GM19025 (cell line): ENCODE measurements at regions not wholly inside any gene's neighbourhood (a gene's known extent, or its start where the extent isn't known, plus 50 kb on each side); places are given as distances from the start of the nearest gene placed in this dataset.
"Not testable (repeated sequence)": the region's sequence is repeated elsewhere in the genome, so short reads cannot be mapped to it uniquely, and the experiment has no call there.

Experiments
- ATAC-seq: cut with Tn5 transposase; IDR thresholded peaks from one replicate; pipeline ENCODE4 v1.9.1; 2021; ENCODE audit warnings: mild to moderate bottlenecking, low read depth, moderate library complexity; ENCODE audit not compliant: unreplicated experiment

GRCh38 chr11:103584021-103584420, 452.4 kb upstream of the DDI1 start:
- no peak for ATAC-seq

GRCh38 chr11:103584720-103585119, 451.7 kb upstream of the DDI1 start:
- ATAC-seq: no peak

GRCh38 chr11:103585401-103585800, 451.0 kb upstream of the DDI1 start:
- ATAC-seq: no peak

GRCh38 chr11:103585911-103586310, 450.5 kb upstream of the DDI1 start:
- ATAC-seq: no peak

- ATAC-seq: no peak
These were observed 449.7 kb upstream of the DDI1 start for GRCh38 chr11:103586756-103587155.

- ATAC-seq: no peak
These were observed 448.3 kb upstream of the DDI1 start for GRCh38 chr11:103587901-103588788.

GRCh38 chr11:103591554-103591953, 444.9 kb upstream of the DDI1 start:
- no peak for ATAC-seq

GRCh38 chr11:103594283-103594682, 442.2 kb upstream of the DDI1 start:
- no peak for ATAC-seq

- ATAC-seq: no peak
These were observed 440.1 kb upstream of the DDI1 start for GRCh38 chr11:103596315-103596714.

- ATAC-seq: peak; percentile 80
These were observed 435.1 kb upstream of the DDI1 start for GRCh38 chr11:103601225-103601846.

GRCh38 chr11:103602840-103603239, 433.6 kb upstream of the DDI1 start:
- no peak for ATAC-seq

- ATAC-seq: no peak
These were observed 432.1 kb upstream of the DDI1 start for GRCh38 chr11:103604310-103604709.

- ATAC-seq: no peak
These were observed 427.9 kb upstream of the DDI1 start for GRCh38 chr11:103608566-103608965.

- no peak for ATAC-seq
These were observed 427.0 kb upstream of the DDI1 start for GRCh38 chr11:103609117-103610066.

- ATAC-seq: no peak
These were observed 426.0 kb upstream of the DDI1 start for GRCh38 chr11:103610435-103610834.

- ATAC-seq: not testable (repeated sequence)
These were observed 424.7 kb upstream of the DDI1 start for GRCh38 chr11:103611526-103612260.

- ATAC-seq: not testable (repeated sequence)
These were observed 424.0 kb upstream of the DDI1 start for GRCh38 chr11:103612451-103612850.

GRCh38 chr11:103616586-103616985, 419.9 kb upstream of the DDI1 start:
- ATAC-seq: not testable (repeated sequence)

GRCh38 chr11:103618528-103618927, 417.9 kb upstream of the DDI1 start:
- ATAC-seq: no peak

GRCh38 chr11:103619480-103619879, 417.0 kb upstream of the DDI1 start:
- no peak for ATAC-seq
